Fibroblast of lung (primary cell): ENCODE measurements at regions not wholly inside any gene's neighbourhood (a gene's known extent, or its start where the extent isn't known, plus 50 kb on each side); places are given as distances from the start of the nearest gene placed in this dataset.

Experiments
- DNase-seq, 2 donors: peaks; one replicate each; pipeline versions ENCODE4 v3.0.0 to v3.0.0-alpha.2; 2010; ENCODE audit warnings: low read depth in 2 of 2
- H2AFZ ChIP-seq: 2 replicates; pipeline ENCODE4 v1.5.1; 2012; ENCODE audit warnings: low read length, control low read depth, inconsistent platforms
- H3K27ac ChIP-seq: 2 replicates; pipeline ENCODE4 v1.5.1; 2011; ENCODE audit warnings: low read length, control low read depth; ENCODE audit not compliant: insufficient read depth
- H3K27me3 ChIP-seq: 2 replicates; pipeline ENCODE4 v1.5.1; 2011; ENCODE audit warnings: mild to moderate bottlenecking, low read length; ENCODE audit not compliant: control insufficient read depth, insufficient read depth
- H3K36me3 ChIP-seq: 2 replicates; pipeline ENCODE4 v1.5.1; 2011; ENCODE audit warnings: low read length; ENCODE audit not compliant: control insufficient read depth, insufficient read depth
- H3K4me1 ChIP-seq: 2 replicates; pipeline ENCODE4 v1.5.1; 2011; ENCODE audit warnings: low read length; ENCODE audit not compliant: control insufficient read depth, insufficient read depth; ENCODE audit errors: extremely low read depth
- H3K4me2 ChIP-seq: 2 replicates; pipeline ENCODE4 v1.5.1; 2011; ENCODE audit warnings: low read length, control low read depth; ENCODE audit not compliant: insufficient read depth; ENCODE audit errors: extremely low read depth
- H3K4me3 ChIP-seq, 4 experiments: fragments of 200-600 bp in 1 of 4; sonication (generic) in 1 of 4; replicated peaks in 1 of 4; 2 replicates each; pipeline ENCODE4 v1.5.1; 2011 to 2016; ENCODE audit warnings: low read length in 4 of 4, low read depth in 3 of 4, mild to moderate bottlenecking in 3 of 4, control low read depth in 2 of 4, inconsistent platforms in 1 of 4, mixed read lengths in 1 of 4; ENCODE audit not compliant: insufficient read depth in 1 of 4; ENCODE audit errors: control extremely low read depth in 1 of 4
- H3K79me2 ChIP-seq: 2 replicates; pipeline ENCODE4 v1.5.1; 2012; ENCODE audit warnings: mild to moderate bottlenecking, low read length, inconsistent platforms; ENCODE audit not compliant: control insufficient read depth, insufficient read depth
- H3K9ac ChIP-seq: 2 replicates; pipeline ENCODE4 v1.5.1; 2011; ENCODE audit warnings: mild to moderate bottlenecking, low read length, control low read depth; ENCODE audit not compliant: insufficient read depth
- H3K9me3 ChIP-seq: 2 replicates; pipeline ENCODE4 v1.5.1; 2012; ENCODE audit warnings: low read depth, low read length; ENCODE audit not compliant: control insufficient read depth, insufficient read depth
- H4K20me1 ChIP-seq: 2 replicates; pipeline ENCODE4 v1.5.1; 2011; ENCODE audit warnings: low read length; ENCODE audit not compliant: control insufficient read depth, insufficient read depth; ENCODE audit errors: extremely low read depth
- EZH2 ChIP-seq: IDR thresholded peaks from 2 replicates; pipeline ENCODE4 v1.5.1; 2012; ENCODE audit warnings: low read length, control low read depth, mild to moderate bottlenecking; ENCODE audit errors: missing control alignments
- TF ChIP-seq, protein P1 (sequence below), 2 donors: IDR thresholded peaks in 1 of 2; conservative IDR thresholded peaks in 1 of 2; 1 replicate in 1 of 2; 2 replicates in 1 of 2; pipeline ENCODE4 v1.5.1; 2011 to 2012; ENCODE audit warnings: low read length in 2 of 2, control low read depth in 1 of 2, inconsistent platforms in 1 of 2, low read depth in 1 of 2, mild to moderate bottlenecking in 1 of 2

DNA sequence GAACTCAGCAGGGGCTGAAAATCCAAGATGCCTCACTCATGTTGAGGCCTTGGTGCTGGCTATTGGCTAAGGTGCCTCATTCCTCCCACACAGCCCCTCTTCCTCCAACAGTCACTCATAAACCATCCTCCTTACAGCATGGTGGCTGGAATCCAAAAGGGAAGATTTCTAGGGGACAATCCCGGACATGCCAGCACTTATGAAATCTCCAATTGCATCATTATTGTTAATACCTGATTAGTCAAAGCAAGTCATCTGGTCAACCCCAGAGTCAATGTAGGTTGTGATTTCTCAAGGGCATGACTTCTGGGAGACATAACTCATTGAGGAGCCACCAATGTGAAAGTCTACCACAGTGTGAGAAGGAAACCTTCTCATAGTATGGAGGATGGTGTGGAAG, 506.6 kb upstream of the NOX3 start:
- DNase-seq, result no peak

GRCh38 chr6:155959898-155960495, 504.4 kb upstream of the NOX3 start:
- no peaks in the 10 kb centered on the region for H3K36me3 ChIP-seq
- no peak overlapping the region for H3K27ac ChIP-seq
- H3K9me3 ChIP-seq, result no peaks in the 10 kb centered on the region
- H3K9ac ChIP-seq, result no peak overlapping the region
- H3K79me2 ChIP-seq, result no peaks in the 10 kb centered on the region
- H2AFZ ChIP-seq, result no peak overlapping the region
- H3K4me3 ChIP-seq, result no peak overlapping the region
- no peak for DNase-seq
- H3K27me3 ChIP-seq, result no peaks in the 10 kb centered on the region
- no peak overlapping the region for H3K4me2 ChIP-seq
- no peaks in the 10 kb centered on the region for H3K4me1 ChIP-seq
- no peak for TF ChIP-seq EZH2
- TF ChIP-seq, protein P1, sequence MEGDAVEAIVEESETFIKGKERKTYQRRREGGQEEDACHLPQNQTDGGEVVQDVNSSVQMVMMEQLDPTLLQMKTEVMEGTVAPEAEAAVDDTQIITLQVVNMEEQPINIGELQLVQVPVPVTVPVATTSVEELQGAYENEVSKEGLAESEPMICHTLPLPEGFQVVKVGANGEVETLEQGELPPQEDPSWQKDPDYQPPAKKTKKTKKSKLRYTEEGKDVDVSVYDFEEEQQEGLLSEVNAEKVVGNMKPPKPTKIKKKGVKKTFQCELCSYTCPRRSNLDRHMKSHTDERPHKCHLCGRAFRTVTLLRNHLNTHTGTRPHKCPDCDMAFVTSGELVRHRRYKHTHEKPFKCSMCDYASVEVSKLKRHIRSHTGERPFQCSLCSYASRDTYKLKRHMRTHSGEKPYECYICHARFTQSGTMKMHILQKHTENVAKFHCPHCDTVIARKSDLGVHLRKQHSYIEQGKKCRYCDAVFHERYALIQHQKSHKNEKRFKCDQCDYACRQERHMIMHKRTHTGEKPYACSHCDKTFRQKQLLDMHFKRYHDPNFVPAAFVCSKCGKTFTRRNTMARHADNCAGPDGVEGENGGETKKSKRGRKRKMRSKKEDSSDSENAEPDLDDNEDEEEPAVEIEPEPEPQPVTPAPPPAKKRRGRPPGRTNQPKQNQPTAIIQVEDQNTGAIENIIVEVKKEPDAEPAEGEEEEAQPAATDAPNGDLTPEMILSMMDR (conservative IDR thresholded peaks at IDR 0.05 in 1 of 2, IDR thresholded peaks at IDR 0.05 in 1 of 2; ENCODE audit: low read depth in 1 of 2, low read length in 2 of 2), result no peak
- H4K20me1 ChIP-seq, result no peaks in the 10 kb centered on the region

More for the DNA sequence above, 506.6 kb upstream of the NOX3 start:
- no peak overlapping the region for H3K4me3 ChIP-seq
- H3K79me2 ChIP-seq, result no peaks in the 10 kb centered on the region
- no peaks in the 10 kb centered on the region for H4K20me1 ChIP-seq
- H2AFZ ChIP-seq, result no peak overlapping the region
- TF ChIP-seq, protein P1 (conservative IDR thresholded peaks at IDR 0.05 in 1 of 2, IDR thresholded peaks at IDR 0.05 in 1 of 2; ENCODE audit: low read depth in 1 of 2, low read length in 2 of 2), result no peak
- no peak for TF ChIP-seq EZH2
- no peaks in the 10 kb centered on the region for H3K27me3 ChIP-seq
- H3K9me3 ChIP-seq, result no peaks in the 10 kb centered on the region
- no peaks in the 10 kb centered on the region for H3K4me1 ChIP-seq
- H3K9ac ChIP-seq, result no peak overlapping the region
- H3K4me2 ChIP-seq, result no peak overlapping the region
- no peaks in the 10 kb centered on the region for H3K36me3 ChIP-seq
- H3K27ac ChIP-seq, result no peak overlapping the region

DNA sequence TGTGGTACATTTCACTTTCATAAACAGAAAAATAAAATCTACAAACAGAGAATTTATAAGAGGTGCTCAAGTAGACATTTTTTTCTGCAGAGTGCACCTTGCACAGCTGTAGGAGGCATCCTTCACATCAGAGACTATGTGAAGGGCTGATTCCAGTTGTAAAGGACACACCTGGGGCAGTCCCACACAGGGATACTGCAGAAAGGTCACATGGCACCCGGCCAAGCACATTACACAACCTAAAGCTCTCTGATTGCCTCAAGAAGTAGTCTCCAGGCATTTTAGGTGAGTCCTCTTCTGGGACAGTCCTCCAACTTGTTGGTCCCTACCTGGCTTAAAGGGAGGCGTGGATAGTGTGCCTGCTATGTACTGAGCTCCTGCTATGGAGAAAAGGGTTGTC, 502.9 kb upstream of the NOX3 start:
- Histone ChIP-seq H3K27me3 (no peaks in the 10 kb centered on the region), H3K36me3 (no peaks in the 10 kb centered on the region), H3K9me3 (no peaks in the 10 kb centered on the region), H3K4me3 (no peak overlapping the region), H3K9ac (no peak overlapping the region), H4K20me1 (no peaks in the 10 kb centered on the region), H3K4me2 (no peak overlapping the region), H3K79me2 (no peaks in the 10 kb centered on the region), H2AFZ (no peak overlapping the region), H3K4me1 (no peaks in the 10 kb centered on the region), H3K27ac (no peak overlapping the region)
- DNase-seq, result no peak
- TF ChIP-seq, protein P1 (conservative IDR thresholded peaks at IDR 0.05 in 1 of 2, IDR thresholded peaks at IDR 0.05 in 1 of 2; ENCODE audit: low read depth in 1 of 2, low read length in 2 of 2), result no peak
- TF ChIP-seq EZH2, result no peak
